HEK293 (cell line): ENCODE measurements at regions not wholly inside any gene's neighbourhood (a gene's known extent, or its start where the extent isn't known, plus 50 kb on each side); places are given as distances from the start of the nearest gene placed in this dataset.

Experiments
- CTCF ChIA-PET: fragments of 350-600 bp; formaldehyde crosslinking; extraction: SDS; loops from one replicate; lab custom pipeline; 2021; ENCODE audit warnings: antibody characterized with exemption; lab: Yijun Ruan, JAX
- POLR2A ChIA-PET: fragments of 300-600 bp; formaldehyde crosslinking; extraction: SDS; loops from one replicate; lab custom pipeline; 2020; ENCODE audit warnings: antibody characterized with exemption, inconsistent platforms; lab: Yijun Ruan, JAX
- H3K27ac ChIP-seq: fragments of 200-500 bp; sonication (Bioruptor generic); 2 replicates; pipeline ENCODE4 v1.5.1; 2014; ENCODE audit warnings: low read depth, low read length, control low read depth, inconsistent platforms; ENCODE audit errors: extremely low read depth
- H3K36me3 ChIP-seq, 2 experiments: fragments of 200-500 bp in 1 of 2; sonication (Bioruptor generic) in 1 of 2; 1 replicate in 1 of 2; 2 replicates in 1 of 2; pipeline ENCODE4 v1.5.1; 2014 to 2017; ENCODE audit warnings: inconsistent platforms in 2 of 2, low read length in 2 of 2; ENCODE audit not compliant: control insufficient read depth in 2 of 2, insufficient read depth in 1 of 2
- H3K4me1 ChIP-seq: fragments of 200-500 bp; sonication (Bioruptor generic); 2 replicates; pipeline ENCODE4 v1.5.1; 2014; ENCODE audit warnings: mild to moderate bottlenecking, low read length, inconsistent platforms; ENCODE audit not compliant: control insufficient read depth, insufficient read depth
- H3K4me3 ChIP-seq: 2 replicates; pipeline ENCODE4 v1.5.1; 2011; ENCODE audit warnings: low read depth, mild to moderate bottlenecking, control low read depth, low read length, moderate library complexity
- H3K9me3 ChIP-seq: fragments of 200-500 bp; sonication (Bioruptor generic); 2 replicates; pipeline ENCODE4 v1.5.1; 2014; ENCODE audit warnings: low read depth, low read length, inconsistent platforms; ENCODE audit not compliant: control insufficient read depth, insufficient read depth
- GLIS1 ChIP-seq: fragments of 450-650 bp; formaldehyde crosslinking; IDR thresholded peaks from 2 replicates; pipeline ENCODE4 v1.5.1; 2016; ENCODE audit warnings: missing biosample characterization, missing genetic modification characterization
- KLF10 ChIP-seq: fragments of 450-650 bp; IDR thresholded peaks from 2 replicates; pipeline ENCODE4 v1.5.1; 2018; ENCODE audit warnings: missing biosample characterization, mild to moderate bottlenecking, missing genetic modification characterization
- PRDM2 ChIP-seq: fragments of 450-650 bp; formaldehyde crosslinking; IDR thresholded peaks from 2 replicates; pipeline ENCODE4 v1.5.1; 2016; ENCODE audit warnings: missing biosample characterization, missing genetic modification characterization, borderline replicate concordance
- SP2 ChIP-seq: fragments of 450-650 bp; formaldehyde crosslinking; IDR thresholded peaks from 2 replicates; pipeline ENCODE4 v1.5.1; 2016; ENCODE audit warnings: missing biosample characterization, missing genetic modification characterization
- SP7 ChIP-seq: fragments of 450-650 bp; formaldehyde crosslinking; IDR thresholded peaks from 2 replicates; pipeline ENCODE4 v1.5.1; 2016; ENCODE audit warnings: missing biosample characterization, missing genetic modification characterization
- ZBTB11 ChIP-seq: fragments of 450-650 bp; formaldehyde crosslinking; conservative IDR thresholded peaks from 2 replicates; pipeline ENCODE4 v1.5.1; 2016; ENCODE audit warnings: low read depth, missing biosample characterization, missing genetic modification characterization
- ZBTB17 ChIP-seq: fragments of 450-650 bp; formaldehyde crosslinking; IDR thresholded peaks from 2 replicates; pipeline ENCODE4 v1.5.1; 2016; ENCODE audit warnings: missing biosample characterization, missing genetic modification characterization
- ZBTB8A ChIP-seq: fragments of 450-650 bp; formaldehyde crosslinking; IDR thresholded peaks from 2 replicates; pipeline ENCODE4 v1.5.1; 2016; ENCODE audit warnings: missing biosample characterization, missing genetic modification characterization
- ZNF184 ChIP-seq: fragments of 450-650 bp; IDR thresholded peaks from 2 replicates; pipeline ENCODE4 v1.5.1; 2018; ENCODE audit warnings: missing biosample characterization, mild to moderate bottlenecking, missing genetic modification characterization
- ZNF24 ChIP-seq: fragments of 450-650 bp; formaldehyde crosslinking; IDR thresholded peaks from 2 replicates; pipeline ENCODE4 v1.5.1; 2016; ENCODE audit warnings: missing biosample characterization, missing genetic modification characterization
- ZNF274 ChIP-seq, 2 experiments: fragments of 200-500 bp in 1 of 2; fragments of 450-650 bp in 1 of 2; sonication (Bioruptor generic) in 1 of 2; formaldehyde crosslinking in 1 of 2; IDR thresholded peaks; 2 replicates each; pipeline versions ENCODE4 v1.5.1 to v1.6.1; 2014 to 2016; ENCODE audit warnings: borderline replicate concordance in 1 of 2, inconsistent platforms in 1 of 2, low read length in 1 of 2, missing biosample characterization in 1 of 2, missing genetic modification characterization in 1 of 2
- ZNF302 ChIP-seq: fragments of 450-650 bp; formaldehyde crosslinking; IDR thresholded peaks from 2 replicates; pipeline ENCODE4 v1.5.1; 2016; ENCODE audit warnings: missing biosample characterization, missing genetic modification characterization, low read depth
- ZNF510 ChIP-seq: fragments of 450-650 bp; formaldehyde crosslinking; IDR thresholded peaks from 2 replicates; pipeline ENCODE4 v1.5.1; 2018; ENCODE audit warnings: mild to moderate bottlenecking, missing genetic modification characterization, missing biosample characterization; ENCODE audit not compliant: insufficient replicate concordance
- ZNF513 ChIP-seq: fragments of 450-650 bp; IDR thresholded peaks from 2 replicates; pipeline ENCODE4 v1.5.1; 2018; ENCODE audit warnings: missing biosample characterization, missing genetic modification characterization
- ZNF623 ChIP-seq: fragments of 450-650 bp; formaldehyde crosslinking; IDR thresholded peaks from 2 replicates; pipeline ENCODE4 v1.5.1; 2016; ENCODE audit warnings: missing biosample characterization, missing genetic modification characterization

GRCh38 chr1:196144588-196144987, 463.7 kb downstream of the KCNT2 start:
- POLR2A ChIA-PET: no interaction called here
- H3K9me3 ChIP-seq: no peaks in the 10 kb centered on the region
- TF ChIP-seq ZBTB11: no peak
- TF ChIP-seq PRDM2 (tag by site-specific recombination): no peak
- no peak for TF ChIP-seq ZNF510 (tag by site-specific recombination)
- TF ChIP-seq, all 188 proteins: peak for 0
- CTCF ChIA-PET: no interaction called here
- no peak overlapping the region for H3K27ac ChIP-seq
- H3K36me3 ChIP-seq: no peaks in the 10 kb centered on the region
- no peaks in the 10 kb centered on the region for H3K4me1 ChIP-seq
- H3K4me3 ChIP-seq: no peak overlapping the region

GRCh38 chr1:196143602-196144342, 464.5 kb downstream of the KCNT2 start:
- Histone ChIP-seq H3K9me3 (no peaks in the 10 kb centered on the region), H3K4me3 (no peak overlapping the region), H3K27ac (no peak overlapping the region), H3K36me3 (no peaks in the 10 kb centered on the region), H3K4me1 (no peaks in the 10 kb centered on the region)
- ChIA-PET POLR2A (no interaction called here), CTCF (no interaction called here)
- TF ChIP-seq ZNF24 (tag by site-specific recombination) (no peak), ZNF513 (no peak), ZNF302 (no peak), SP2 (tag by site-specific recombination) (no peak), ZBTB8A (tag by site-specific recombination) (no peak), GLIS1 (tag by site-specific recombination) (no peak), ZNF623 (tag by site-specific recombination) (no peak), ZNF274 (IDR thresholded peaks at IDR 0.05; ENCODE audit: low read length) (no peak), ZNF274 (tag by site-specific recombination; IDR thresholded peaks at IDR 0.05; ENCODE audit: borderline replicate concordance) (no peak), SP7 (no peak), ZBTB17 (tag by site-specific recombination) (no peak), KLF10 (tag by site-specific recombination) (no peak), ZNF184 (tag by site-specific recombination) (no peak), PRDM2 (tag by site-specific recombination) (no peak)
